HCT116 (cell line): ENCODE measurements at regions not wholly inside any gene's neighbourhood (a gene's known extent, or its start where the extent isn't known, plus 50 kb on each side); places are given as distances from the start of the nearest gene placed in this dataset.

Experiments used
- ATAC-seq: fragments of 200-7000 bp; cut with Tn5 transposase; 2 replicates; pipeline ENCODE4 v1.9.1; 2020; ENCODE audit warnings: mild to moderate bottlenecking, moderate library complexity
- BruUV-seq: library from RNA; stranded (reverse); fragments of 400-500 nt; replicated peaks from 2 replicates; lab custom pipeline; 2021; lab: Mats Ljungman, UMichigan
- CTCF ChIA-PET: fragments of 300-600 bp; sonication (Branson Sonifier 250); formaldehyde crosslinking; loops from one replicate; lab custom pipeline; 2021; ENCODE audit warnings: antibody characterized with exemption; lab: Charles Lee
- POLR2A ChIA-PET: fragments of 300-600, 350-600 bp; sonication (Branson Sonifier 250); formaldehyde crosslinking; loops from one replicate; lab custom pipeline; 2021; ENCODE audit warnings: antibody characterized with exemption; lab: Charles Lee
- RAD21 ChIA-PET, 2 experiments: fragments of 300-600 bp; sonication (Branson Sonifier 250); formaldehyde crosslinking; loops; one replicate each; lab custom pipeline; 2023; ENCODE audit warnings: low total read pairs in 2 of 2; ENCODE audit not compliant: uncharacterized antibody in 2 of 2, unreplicated experiment in 2 of 2, low non-redundant PET in 1 of 2; lab: Charles Lee
- DNase-seq: peaks from one replicate; pipeline ENCODE4 v3.0.0-alpha.2; 2010; ENCODE audit warnings: low read depth, low spot score
- H2AFZ ChIP-seq: fragments of 200-600 bp; shearing (Covaris generic), sonication (generic); 2 replicates; pipeline ENCODE4 v1.6.1; 2017; ENCODE audit warnings: low read depth, mixed run types, mixed read lengths, antibody characterized with exemption, low read length; ENCODE audit not compliant: poor library complexity, severe bottlenecking
- H3K27ac ChIP-seq: 2 replicates; pipeline ENCODE4 v1.5.1; 2012; ENCODE audit warnings: low read depth, low read length
- H3K27me3 ChIP-seq: fragments of 200-600 bp; sonication (generic); 2 replicates; pipeline ENCODE4 v1.6.1; 2016; ENCODE audit warnings: mixed run types, low read length, mixed read lengths; ENCODE audit not compliant: insufficient read depth
- H3K36me3 ChIP-seq, 2 experiments: fragments of 200-500 bp in 1 of 2; fragments of 200-600 bp in 1 of 2; sonication (Bioruptor generic) in 1 of 2; sonication (generic) in 1 of 2; 2 replicates each; pipeline versions ENCODE4 v1.5.1 to v1.6.1; 2014 to 2016; ENCODE audit warnings: low read length in 2 of 2, inconsistent platforms in 1 of 2, mixed read lengths in 1 of 2, mixed run types in 1 of 2; ENCODE audit not compliant: insufficient read depth in 2 of 2, control insufficient read depth in 1 of 2
- H3K4me1 ChIP-seq, 2 experiments: fragments of 200-600 bp in 1 of 2; sonication (generic) in 1 of 2; 2 replicates each; pipeline versions ENCODE4 v1.5.1 to v1.6.1; 2012 to 2017; ENCODE audit warnings: low read length in 2 of 2, inconsistent platforms in 1 of 2, mild to moderate bottlenecking in 1 of 2, mixed read lengths in 1 of 2, mixed run types in 1 of 2, moderate library complexity in 1 of 2; ENCODE audit not compliant: insufficient read depth in 2 of 2, control insufficient read depth in 1 of 2
- H3K4me2 ChIP-seq: fragments of 200-600 bp; sonication (generic); 2 replicates; pipeline ENCODE4 v1.6.1; 2017; ENCODE audit warnings: mixed run types, low read length, mixed read lengths
- H3K4me3 ChIP-seq, 2 experiments: fragments of 200-600 bp in 1 of 2; sonication (generic) in 1 of 2; replicated peaks in 1 of 2; 2 replicates each; pipeline ENCODE4 v1.5.1; 2011 to 2016; ENCODE audit warnings: low read length in 2 of 2, control low read depth in 1 of 2, low read depth in 1 of 2, mild to moderate bottlenecking in 1 of 2, mixed read lengths in 1 of 2, mixed run types in 1 of 2
- H3K79me2 ChIP-seq: fragments of 200-600 bp; sonication (generic); 2 replicates; pipeline ENCODE4 v1.6.1; 2017; ENCODE audit warnings: mild to moderate bottlenecking, mixed run types, low read length, moderate library complexity, mixed read lengths; ENCODE audit not compliant: insufficient read depth
- H3K9ac ChIP-seq: fragments of 200-600 bp; sonication (generic); 2 replicates; pipeline ENCODE4 v1.6.1; 2016; ENCODE audit warnings: low read length, mixed read lengths
- H3K9me2 ChIP-seq: fragments of 200-600 bp; sonication (generic), shearing (Covaris generic); 2 replicates; pipeline ENCODE4 v1.6.1; 2017; ENCODE audit warnings: mixed run types, mild to moderate bottlenecking, moderate library complexity; ENCODE audit not compliant: insufficient read depth
- H3K9me3 ChIP-seq, 2 experiments: fragments of 200-500 bp in 1 of 2; fragments of 200-600 bp in 1 of 2; sonication (Bioruptor generic) in 1 of 2; sonication (generic) in 1 of 2; 2 replicates each; pipeline ENCODE4 v1.6.1; 2014 to 2017; ENCODE audit warnings: low read length in 2 of 2, mixed read lengths in 2 of 2, inconsistent platforms in 1 of 2, low read depth in 1 of 2, mild to moderate bottlenecking in 1 of 2, mixed run types in 1 of 2, moderate library complexity in 1 of 2; ENCODE audit not compliant: control insufficient read depth in 1 of 2, insufficient read depth in 1 of 2
- H4K20me1 ChIP-seq: fragments of 200-600 bp; sonication (generic), shearing (Covaris generic); 2 replicates; pipeline ENCODE4 v1.6.1; 2017; ENCODE audit warnings: mixed run types, mild to moderate bottlenecking, moderate library complexity; ENCODE audit not compliant: insufficient read depth
- CEBPB ChIP-seq: IDR thresholded peaks from 2 replicates; pipeline ENCODE4 v1.6.1; 2012; ENCODE audit warnings: low read depth
- EGR1 ChIP-seq: IDR thresholded peaks from 2 replicates; pipeline ENCODE4 v1.6.1; 2012; ENCODE audit warnings: low read depth
- intact Hi-C: fragments of 100-400 bp; cut with micrococcal nuclease; formaldehyde crosslinking; loops from 2 replicates; pipeline ENCODE4 v1.10.0; 2022

- no peaks in the 10 kb centered on the region for H3K36me3 ChIP-seq
- ChIA-PET POLR2A (no interaction called here), CTCF (no interaction called here)
- DNase-seq: no peak
- H3K79me2 ChIP-seq: no peaks in the 10 kb centered on the region
- BruUV-seq: no TSS peak
- H3K4me3 ChIP-seq: no peak overlapping the region
- H3K9me3 ChIP-seq: no peaks in the 10 kb centered on the region
- no peak overlapping the region for H3K9ac ChIP-seq
- ATAC-seq: no peak
- intact Hi-C loops: no loop called here
- H3K9me2 ChIP-seq: no peaks in the 10 kb centered on the region
- H2AFZ ChIP-seq: no peak overlapping the region
- no peaks in the 10 kb centered on the region for H3K4me1 ChIP-seq
- no peak for TF ChIP-seq EGR1
- no peak for TF ChIP-seq CEBPB
- TF ChIP-seq, all 23 proteins: peak for 0
- no peak overlapping the region for H3K4me2 ChIP-seq
- no peak overlapping the region for H3K27ac ChIP-seq
- RAD21 ChIA-PET: no interaction called here
- H3K27me3 ChIP-seq: 0 out of 2 replicates have a peak, but pooled peaks cover 5% of the 10 kb centered on the region
- H4K20me1 ChIP-seq: no peaks in the 10 kb centered on the region
Observed at GRCh38 chr3:87041191-87041590, 50.2 kb upstream of the VGLL3 start.
